GM21528 (cell line): ENCODE measurements at regions not wholly inside any gene's neighbourhood (a gene's known extent, or its start where the extent isn't known, plus 50 kb on each side); places are given as distances from the start of the nearest gene placed in this dataset.
"Not testable (repeated sequence)": the region's sequence is repeated elsewhere in the genome, so short reads cannot be mapped to it uniquely, and the experiment has no call there.

ENCODE experiments used
- ATAC-seq: cut with Tn5 transposase; IDR thresholded peaks from one replicate; pipeline ENCODE4 v1.9.1; 2021; ENCODE audit warnings: mild to moderate bottlenecking, moderate library complexity; ENCODE audit not compliant: unreplicated experiment, low FRiP score

DNA sequence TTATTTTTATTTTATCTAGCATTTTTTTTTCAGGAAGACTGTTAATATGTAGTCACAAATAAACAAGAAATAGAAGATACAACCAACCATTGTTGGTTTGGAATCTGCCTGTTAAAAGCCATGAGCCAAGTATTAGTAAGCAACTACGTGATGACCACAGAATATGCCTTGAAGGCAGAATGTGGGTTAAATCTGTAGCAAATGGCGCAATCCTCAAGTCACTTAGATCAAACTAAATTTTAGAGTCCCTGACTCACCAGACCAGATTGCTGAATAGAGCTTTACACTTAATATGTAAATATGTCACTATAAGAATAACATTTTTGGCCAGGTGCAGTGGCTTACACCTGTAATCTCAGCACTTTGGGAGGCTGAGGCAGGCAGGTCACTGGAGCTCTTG lies 800.1 kb upstream of the CITED2 start:
- ATAC-seq = no peak

DNA sequence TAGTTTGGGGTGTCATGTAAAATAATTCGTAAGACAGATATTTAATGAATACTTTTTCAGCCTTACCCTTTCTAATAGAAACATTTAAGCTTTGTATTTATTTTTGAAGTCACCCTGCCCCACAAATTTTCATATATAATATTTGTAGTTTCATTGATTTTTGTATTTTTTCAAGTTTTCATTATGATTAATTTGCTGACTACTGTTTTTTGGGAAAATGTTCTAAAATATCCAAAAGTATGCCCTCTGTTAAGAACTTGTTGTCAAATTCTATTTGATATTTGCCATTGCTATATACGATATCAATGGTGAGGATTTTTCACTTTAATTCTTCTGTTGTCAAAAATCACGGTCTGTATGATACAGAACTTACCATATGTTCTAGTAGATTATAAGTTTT lies 793.9 kb upstream of the CITED2 start:
- ATAC-seq = no peak

DNA sequence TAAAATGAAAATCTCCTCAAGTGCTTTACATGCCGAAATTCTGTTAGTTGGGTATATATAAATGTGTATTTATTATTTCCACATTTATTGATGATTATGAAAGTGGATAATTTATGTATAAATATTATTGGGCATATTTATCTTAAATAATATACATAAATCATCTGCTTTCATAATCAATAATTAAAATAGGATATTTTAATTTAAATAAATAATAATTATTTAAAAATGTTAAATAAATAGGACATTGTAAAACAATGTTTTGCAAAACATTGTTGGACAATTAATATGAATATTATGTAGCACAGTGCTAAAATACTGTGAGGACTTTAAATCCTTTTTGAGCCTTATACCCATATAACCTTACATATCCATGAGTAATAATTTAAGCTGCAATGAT lies 786.5 kb upstream of the CITED2 start:
- no peak for ATAC-seq

DNA sequence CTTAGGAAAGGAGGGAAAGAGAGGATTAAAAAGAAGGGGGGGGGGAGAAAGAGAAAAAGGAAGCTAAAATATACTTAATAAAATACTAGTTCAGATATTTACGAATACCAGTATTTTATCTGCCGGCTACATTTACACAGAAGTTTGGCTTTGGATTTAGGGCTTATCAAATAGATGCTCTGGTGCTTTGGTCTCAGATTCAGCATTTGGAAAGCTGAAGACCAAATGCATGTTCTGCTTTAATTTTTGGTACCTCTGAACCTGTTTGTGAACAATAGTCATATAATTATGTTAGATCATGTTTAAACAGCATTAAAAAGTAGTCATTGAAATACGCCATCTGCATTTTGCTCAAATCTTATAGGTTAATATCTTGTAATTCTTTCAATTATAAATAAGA lies 786.0 kb upstream of the CITED2 start:
- no peak for ATAC-seq

DNA sequence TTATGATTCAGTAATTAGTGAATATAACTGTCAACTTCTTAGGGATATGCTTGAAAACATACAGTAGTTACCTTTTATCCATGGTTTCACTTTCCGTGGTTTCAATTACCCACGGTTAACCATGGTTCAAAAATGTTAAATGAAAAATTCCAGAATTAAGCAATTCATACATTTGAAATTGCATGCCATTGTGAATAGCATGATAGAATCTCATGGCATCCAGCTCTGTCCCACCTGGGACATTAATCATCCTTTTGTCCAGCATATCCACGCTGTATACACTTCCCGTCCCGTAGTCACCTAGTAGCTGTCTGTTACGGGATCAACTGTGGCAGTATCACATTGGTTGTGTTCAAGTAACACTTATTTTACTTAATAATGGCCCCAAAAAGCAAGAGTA lies 781.7 kb upstream of the CITED2 start:
- ATAC-seq = no peak

DNA sequence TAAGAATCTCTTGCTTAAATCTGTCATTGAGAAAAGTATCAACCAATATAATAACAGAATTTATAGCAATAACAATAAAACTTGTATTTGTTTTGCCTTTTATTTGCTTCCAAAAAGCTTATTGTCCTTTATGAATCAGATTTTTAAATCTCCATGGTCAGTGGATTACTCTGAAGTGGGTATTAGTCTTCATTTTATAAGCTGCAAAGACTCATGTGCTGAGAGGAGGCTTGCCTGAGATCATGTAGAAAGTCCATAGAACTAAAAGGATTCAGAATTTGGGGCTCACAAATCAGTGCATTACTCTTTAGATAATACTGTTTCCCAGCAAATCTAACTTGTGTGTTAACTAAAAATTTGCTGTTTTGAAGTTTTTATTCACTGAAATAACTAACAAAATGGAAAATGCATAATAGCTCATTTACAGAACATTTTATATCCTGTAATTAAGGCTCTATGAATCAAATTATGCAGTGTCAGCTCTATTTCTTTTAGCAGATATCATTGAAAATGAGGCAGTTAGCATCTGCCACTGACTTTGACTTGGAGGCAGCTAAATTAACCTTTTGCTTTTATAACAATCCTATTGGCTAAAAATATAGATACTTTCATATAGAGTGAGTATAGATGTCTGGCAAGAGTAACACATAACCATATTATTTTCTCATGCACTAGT lies 781.1 kb upstream of the CITED2 start:
- ATAC-seq = no peak

DNA sequence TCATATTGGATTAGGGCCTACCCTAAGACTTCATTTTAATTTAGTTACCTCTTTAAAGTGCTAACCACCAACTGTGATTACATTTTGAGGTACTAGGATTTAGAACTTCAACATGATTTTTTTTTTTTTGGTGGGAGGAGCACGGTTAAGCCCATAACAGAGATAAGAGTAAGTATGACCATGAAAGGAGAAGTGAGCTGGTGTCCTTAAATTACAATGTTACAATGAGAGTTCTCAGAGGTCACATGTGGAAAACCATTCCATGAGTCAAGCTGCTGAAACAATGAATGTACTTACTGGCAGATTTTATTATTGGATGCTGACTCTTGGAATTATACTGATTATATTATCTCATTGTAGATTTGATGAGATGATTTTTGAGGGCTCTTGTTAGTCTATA lies 779.3 kb upstream of the CITED2 start:
- ATAC-seq = no peak

DNA sequence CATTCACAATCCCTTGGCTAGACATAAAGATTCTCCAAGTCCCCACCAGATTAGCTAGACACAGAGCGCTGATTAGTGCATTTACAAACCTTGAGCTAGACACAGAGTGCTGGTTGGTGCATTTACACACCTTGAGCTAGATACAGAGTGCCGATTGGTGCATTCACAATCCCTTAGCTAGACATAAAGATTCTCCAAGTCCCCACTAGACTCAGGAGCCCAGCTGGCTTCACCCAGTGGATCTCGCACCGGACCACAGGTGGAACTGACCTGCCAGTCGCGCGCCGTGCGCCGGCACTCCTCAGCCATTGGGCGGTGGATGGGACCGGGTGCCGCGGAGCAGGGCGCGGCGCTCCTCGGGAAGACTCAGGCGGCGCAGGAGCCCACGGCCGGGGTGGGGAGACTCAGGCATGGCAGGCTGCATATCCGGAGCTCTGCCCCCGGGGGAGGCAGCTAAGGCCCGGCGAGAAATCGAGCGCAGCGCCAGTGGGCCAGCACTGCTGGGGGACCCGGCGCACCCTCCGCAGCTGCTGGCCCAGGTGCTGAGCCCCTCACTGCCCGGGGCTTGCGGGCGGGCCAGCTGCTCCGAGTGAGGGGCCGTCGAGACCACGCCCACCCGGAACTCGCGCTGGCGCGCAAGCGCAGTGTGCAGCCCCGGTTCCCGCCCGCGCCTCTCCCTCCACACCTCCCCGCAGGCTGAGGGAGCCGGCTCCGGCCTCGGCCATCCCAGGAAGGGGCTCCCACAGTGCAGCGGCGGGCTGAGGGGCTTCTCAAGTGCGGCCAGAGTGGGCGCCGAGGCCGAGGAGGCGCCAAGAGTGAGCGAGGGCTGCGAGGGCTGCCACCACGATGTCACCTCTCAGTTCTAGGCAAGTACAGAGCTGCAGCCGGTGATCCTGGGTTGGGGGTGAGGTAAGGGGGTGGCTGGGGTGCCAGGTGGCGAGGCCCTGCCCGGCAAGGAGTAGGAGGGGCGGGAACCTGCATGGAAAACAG lies 773.7 kb upstream of the CITED2 start:
- ATAC-seq = not testable (repeated sequence)

DNA sequence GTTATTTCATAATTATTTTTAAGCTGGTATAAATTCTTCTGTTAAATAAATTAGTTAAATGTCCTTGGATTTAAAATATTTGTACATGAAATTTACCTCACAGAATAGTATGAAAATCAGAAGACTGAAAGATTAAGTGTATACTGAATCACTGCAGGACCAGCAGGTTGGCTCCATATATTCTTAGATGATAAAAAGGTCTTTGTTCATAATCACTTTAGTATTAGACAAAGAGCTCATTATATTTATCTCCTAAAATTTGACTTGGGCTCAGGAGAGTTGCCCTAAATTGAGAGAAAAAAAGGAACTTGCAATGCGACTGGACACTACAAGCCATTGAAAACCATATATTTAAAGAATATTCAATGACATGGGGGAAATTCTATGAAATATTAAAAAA lies 766.4 kb upstream of the CITED2 start:
- ATAC-seq = no peak

DNA sequence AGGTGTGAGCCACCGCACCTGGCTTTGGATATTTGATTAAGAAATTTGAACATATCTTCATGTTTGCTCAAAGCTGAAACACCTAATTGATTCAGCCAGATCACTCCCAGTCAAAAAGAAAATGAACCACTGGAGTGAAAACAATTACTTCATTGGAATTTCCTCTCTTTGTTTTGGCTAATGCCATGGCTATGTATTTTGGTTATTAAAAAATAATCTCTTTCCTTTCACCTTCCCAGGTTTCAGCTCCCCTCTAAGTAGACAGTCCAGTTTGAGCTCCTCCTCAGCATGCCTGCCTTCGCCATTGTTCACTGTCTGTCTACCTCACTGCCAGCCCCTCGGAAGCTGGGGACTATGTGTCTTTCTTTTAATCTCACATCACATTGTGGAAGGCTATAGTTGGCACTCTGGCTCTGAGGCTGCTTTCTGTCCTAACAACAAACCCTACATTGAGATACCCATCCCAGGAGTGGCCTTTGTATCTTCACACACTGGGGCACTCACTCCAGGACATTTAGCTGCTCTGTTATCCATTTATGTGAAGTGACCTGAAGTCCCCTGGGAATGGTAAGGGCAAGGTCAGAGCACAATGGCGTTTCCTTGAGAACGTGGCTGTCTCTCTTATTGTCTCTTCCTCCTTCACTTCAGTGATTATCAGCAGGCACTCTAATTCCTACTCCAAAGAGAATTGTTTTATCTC lies 764.0 kb upstream of the CITED2 start:
- no peak for ATAC-seq

DNA sequence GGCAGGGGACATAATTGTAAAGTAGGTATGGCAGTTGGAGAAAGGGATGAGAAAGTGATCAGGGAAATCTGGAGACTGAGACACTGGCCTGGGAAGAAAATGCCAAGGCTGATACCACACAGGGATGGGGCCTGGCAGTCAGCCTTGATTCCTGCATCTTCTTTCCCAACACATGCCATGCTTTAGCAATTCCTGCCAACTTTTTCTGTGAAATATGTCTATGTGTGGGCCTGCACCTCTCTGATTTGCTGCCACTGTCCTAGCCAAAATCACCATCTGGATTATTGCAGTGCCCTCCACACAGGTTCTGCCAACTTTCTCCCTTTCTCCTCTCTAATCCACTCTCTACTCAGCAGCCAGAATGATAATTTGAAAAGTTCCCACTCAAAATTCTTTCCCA lies 759.8 kb upstream of the CITED2 start:
- ATAC-seq = no peak

DNA sequence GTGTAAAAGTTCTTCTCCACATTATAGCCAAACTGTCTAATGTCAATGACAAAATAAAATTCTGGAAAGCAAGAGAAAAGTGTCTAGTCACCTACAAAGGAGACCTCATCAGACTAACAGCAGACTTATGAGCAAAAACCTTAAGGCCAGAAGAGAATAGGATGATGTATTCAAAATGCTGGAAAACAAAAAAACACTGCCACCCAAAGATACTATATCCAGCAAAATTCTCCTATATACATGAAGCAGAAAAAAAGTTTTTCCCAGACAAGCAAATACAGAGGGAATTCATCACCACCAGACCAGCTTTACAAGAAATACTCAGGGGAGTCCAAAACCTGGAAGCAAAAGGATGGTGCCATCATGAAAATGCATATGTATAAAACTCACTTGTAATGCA lies 755.6 kb upstream of the CITED2 start:
- ATAC-seq = no peak

DNA sequence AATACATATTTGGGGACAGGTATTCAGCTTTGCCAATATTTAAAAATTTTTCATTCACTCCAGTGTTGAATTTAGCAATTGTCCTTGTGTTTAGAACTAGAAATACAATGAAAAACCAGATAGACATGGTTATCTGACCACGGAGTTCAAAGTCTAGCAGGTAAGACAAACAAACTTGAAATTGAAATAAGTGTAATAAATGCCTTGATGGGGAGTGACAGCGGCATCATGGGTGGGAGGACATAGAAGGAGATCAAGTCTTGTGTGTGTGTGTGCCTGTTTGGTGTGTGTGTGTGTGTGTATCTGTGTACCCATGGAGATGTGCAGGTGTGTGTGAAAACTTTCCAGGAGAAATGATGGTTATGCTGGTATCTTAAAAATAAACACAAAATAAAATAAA lies 750.0 kb upstream of the CITED2 start:
- no peak for ATAC-seq

DNA sequence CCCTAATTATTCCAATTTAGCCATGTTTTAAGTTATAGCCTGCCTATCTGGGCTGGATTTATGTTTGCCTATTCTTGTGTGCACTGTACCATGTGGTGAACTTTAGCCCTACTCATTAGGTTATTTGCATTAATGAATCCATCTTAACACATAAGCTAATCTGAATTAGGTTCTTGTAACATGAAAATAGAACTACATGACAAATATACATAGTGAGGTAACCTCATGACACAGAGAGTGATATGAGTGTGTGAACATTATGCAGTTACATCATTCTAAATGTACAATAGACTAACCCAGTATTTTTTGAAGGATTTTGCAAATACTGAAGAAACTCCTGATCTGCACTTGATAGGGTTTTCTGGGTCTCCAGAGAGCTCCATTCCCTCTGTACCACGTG lies 733.7 kb upstream of the CITED2 start:
- ATAC-seq = no peak

DNA sequence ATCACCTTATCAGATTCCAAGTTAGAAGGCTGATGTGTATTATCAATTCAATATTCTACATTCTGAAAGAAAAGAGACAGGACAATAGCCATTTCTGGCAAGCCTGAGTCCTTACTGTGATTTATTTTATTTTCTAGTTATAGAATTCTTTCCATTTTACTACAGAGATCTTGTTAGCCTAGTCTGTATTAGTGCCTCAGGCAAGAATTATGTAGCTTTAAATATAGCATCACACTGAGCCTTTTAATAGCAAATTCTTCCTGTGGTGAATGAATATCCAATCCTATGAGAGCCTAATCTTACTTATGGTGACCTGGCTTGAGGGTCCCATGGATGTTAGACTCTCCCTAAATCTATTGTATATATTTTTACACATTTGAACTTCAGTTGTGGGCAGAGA lies 732.8 kb upstream of the CITED2 start:
- ATAC-seq = no peak

DNA sequence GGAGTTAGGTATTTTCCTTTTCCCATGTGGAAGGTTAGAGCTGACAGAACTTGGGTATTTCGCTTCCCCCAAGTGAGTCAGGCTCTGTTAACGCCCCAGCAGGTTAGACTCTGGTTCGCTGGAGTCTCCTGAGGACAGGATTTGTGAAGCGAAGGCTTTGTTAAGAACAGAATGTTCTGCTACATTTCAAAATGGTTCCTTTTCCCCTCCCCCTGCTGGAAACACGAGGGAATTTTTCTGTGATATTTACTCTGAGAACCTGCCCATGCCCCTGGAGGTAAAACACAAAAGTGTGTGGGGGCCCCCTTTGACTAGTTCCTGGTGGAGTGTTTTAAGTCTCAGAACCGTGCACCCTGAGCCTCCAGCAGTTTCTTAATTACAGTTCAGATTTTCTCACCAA lies 731.4 kb upstream of the CITED2 start:
- no peak for ATAC-seq

DNA sequence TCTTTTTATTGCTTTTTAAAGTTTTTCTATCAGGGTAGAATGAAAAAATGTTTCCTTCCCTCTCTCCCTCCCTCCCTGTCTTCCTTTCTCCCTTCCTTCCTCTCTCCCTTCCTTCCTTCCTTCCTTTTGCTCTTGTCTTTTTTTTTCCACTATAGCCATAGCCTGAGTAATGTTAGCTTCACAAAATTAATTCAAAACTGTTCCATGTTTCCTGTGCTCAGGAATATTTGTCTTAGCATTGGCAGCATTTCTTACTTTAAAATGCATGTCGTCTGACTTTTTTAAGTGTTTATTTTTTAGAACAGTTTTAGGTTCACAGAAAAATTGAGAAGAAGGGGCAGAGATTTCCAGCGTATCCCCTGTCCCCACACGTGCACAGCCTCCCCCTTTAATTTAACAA lies 730.8 kb upstream of the CITED2 start:
- ATAC-seq = no peak

DNA sequence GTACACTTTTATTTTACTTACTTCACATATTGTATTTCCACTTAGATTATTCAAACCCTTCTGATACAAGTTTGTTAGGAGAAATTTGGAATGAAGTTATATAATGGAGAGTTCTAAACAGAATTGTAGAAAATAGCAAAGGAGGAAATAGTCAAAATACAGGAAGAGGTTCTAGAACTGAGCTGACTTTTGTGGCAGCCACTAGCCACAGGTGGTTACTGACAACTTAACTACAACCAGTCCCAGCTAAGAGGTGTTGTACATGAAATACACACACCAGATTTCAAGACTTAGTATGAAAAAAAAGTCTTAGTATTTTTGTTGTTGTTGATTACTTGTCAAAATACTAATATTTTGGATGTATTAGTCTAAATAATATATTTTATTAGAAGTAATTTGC lies 727.4 kb upstream of the CITED2 start:
- ATAC-seq = no peak

DNA sequence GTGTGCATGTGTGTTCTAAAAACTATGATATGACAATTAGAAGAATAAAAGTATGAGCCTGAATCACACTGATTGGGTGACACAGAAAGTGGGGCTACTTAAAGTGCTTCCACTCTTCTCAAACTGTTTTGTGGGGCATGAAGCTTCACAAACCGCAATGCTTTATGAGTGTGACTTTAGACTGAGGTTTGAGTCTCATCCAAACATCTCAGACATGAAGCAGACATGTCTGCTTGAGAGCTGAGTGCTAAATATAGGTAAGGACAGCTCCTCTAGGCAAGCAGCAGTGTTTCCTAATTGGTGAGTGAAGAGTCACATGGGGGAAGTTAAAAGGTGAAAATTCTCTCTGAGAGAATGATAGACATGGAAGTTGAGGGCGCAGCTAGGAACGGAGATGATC lies 726.9 kb upstream of the CITED2 start:
- ATAC-seq = no peak

DNA sequence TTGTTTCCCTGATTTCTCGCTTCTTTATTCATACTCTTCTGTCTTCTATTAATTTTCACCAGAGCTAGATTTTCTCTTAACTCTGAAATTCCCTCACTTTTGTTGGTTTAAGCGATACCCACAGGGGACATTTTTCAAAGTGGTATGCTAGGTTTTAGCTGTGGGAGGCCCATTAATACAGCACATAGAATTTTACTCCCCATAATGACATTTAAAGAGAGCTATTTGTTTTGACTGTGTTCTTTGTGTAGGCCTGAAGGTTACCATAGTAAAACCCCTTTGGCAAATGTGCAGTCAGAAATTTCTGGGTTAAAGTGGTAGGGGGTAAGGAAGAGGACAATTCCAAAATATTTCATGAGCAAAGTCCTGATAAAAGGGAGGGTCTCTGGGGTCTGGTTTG lies 721.1 kb upstream of the CITED2 start:
- no peak for ATAC-seq

DNA sequence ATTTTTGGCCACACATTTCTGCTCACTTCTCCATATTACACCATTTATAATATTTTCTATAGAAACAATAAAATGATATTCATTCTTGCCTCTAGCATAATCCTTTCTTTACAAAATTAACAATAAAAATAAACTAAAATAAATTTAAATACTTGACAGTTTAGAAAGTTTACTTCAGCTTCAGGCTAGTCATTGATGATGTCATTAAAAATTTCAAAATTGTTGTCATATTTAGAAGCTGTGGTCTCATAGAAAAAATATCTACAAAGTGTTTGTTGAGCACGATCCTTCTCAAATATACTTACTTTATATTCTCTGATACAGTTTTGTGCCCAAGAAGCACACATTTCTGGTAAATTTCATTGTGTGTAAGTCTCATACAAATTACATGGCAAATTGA lies 717.4 kb upstream of the CITED2 start:
- no peak for ATAC-seq
